GM19351 (cell line): ENCODE measurements at regions not wholly inside any gene's neighbourhood (a gene's known extent, or its start where the extent isn't known, plus 50 kb on each side); places are given as distances from the start of the nearest gene placed in this dataset.
A peak's percentile ranks its signal among the peaks of the same experiment; 100 is the strongest.
"Not testable (repeated sequence)": the region's sequence is repeated elsewhere in the genome, so short reads cannot be mapped to it uniquely, and the experiment has no call there.

ENCODE experiments used
- ATAC-seq: cut with Tn5 transposase; IDR thresholded peaks from one replicate; pipeline ENCODE4 v1.9.1; 2021; ENCODE audit warnings: mild to moderate bottlenecking, moderate library complexity; ENCODE audit not compliant: unreplicated experiment

GRCh38 chr6:84847390-84848160, 83.2 kb upstream of the TBX18 start:
- ATAC-seq = no peak

- ATAC-seq = no peak
Observed at GRCh38 chr6:84842525-84843166, 78.2 kb upstream of the TBX18 start.

GRCh38 chr6:84837068-84837866, 72.9 kb upstream of the TBX18 start:
- not testable (repeated sequence) for ATAC-seq

DNA sequence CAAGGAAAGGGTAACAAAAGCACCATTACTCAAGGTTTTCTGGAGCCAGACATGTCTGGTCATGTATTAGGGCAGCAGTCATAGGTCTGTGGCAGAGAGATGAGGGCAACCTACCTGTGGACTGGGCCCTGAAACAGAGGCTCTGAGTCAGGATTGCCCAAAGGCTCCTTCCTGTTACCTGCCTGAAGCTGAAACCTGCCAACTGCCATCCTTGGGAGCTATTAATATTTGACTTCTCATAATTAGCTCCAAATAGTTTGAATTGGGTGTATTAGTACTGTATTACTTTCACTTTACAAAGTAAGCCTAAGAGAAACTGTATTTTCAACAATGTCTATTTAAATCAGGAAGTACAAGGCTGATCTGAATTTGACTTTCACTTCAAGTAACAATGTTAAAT, 72.0 kb upstream of the TBX18 start:
- peak; percentile 60 for ATAC-seq

DNA sequence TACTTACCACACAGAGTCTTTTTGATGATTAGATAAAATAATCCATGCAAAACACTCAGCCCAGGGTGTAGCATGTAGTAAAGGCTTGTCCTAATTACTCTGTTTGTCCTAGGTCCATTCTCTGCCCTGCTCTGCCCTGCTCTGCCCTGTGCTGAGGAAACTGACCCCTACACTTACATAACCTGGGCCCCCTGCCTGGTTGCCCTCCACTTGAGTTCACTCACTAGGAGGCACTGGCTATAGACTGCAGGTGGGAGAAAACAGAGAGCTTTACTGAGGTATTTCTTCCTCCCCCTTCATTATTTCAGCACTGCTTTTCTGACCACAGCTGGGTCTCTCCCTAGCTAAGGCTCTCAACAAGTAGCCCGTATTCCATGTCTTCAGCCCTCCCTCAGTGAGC, 70.9 kb upstream of the TBX18 start:
- no peak for ATAC-seq

DNA sequence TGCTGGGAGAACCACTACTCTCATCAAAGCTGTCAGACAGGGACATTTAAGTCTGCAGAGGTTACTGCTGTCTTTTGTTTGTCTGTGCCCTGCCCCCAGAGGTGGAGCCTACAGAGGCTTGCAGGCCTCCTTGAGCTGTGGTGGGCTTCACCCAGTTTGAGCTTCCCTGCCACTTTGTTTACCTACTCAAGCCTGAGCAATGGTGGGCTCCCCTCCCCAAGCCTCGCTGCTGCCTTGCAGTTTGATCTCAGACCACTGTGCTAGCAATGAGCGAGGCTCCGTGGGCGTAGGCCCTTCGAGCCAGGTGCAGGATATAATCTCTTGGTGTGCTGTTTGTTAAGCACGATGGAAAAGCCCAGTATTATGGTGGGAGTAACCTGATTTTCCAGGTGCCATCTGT, 67.5 kb upstream of the TBX18 start:
- not testable (repeated sequence) for ATAC-seq

GRCh38 chr6:84825461-84825860, 61.1 kb upstream of the TBX18 start:
- ATAC-seq = no peak

DNA sequence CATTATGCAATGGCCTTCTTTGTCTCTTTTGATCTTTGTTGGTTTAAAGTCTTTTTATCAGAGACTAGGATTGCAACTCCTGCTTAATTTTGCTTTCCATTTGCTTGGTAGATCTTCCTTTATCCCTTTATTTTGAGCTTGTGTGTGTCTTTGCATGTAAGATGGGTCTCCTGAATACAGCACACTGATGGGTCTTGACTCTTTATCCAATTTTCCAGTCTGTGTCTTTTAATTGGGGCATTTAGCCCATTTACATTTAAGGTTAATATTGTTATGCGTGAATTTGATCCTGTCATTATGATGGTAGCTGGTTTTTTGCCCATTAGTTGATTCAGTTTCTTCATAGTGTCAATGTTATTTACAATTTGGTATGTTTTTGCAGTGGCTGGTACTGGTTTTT, 56.9 kb upstream of the TBX18 start:
- not testable (repeated sequence) for ATAC-seq

GRCh38 chr6:84816741-84817140, 52.3 kb upstream of the TBX18 start:
- ATAC-seq = no peak

GRCh38 chr6:84815896-84816735, 51.7 kb upstream of the TBX18 start:
- no peak for ATAC-seq
